GM12891 (cell line): ENCODE measurements at regions not wholly inside any gene's neighbourhood (a gene's known extent, or its start where the extent isn't known, plus 50 kb on each side); places are given as distances from the start of the nearest gene placed in this dataset.

Experiments used
- PAX5 ChIP-seq: IDR thresholded peaks from 2 replicates; pipeline ENCODE4 v1.6.1; 2011; ENCODE audit warnings: low read length, moderate library complexity, mild to moderate bottlenecking; ENCODE audit not compliant: insufficient read depth, severe bottlenecking
- POLR2A ChIP-seq: IDR thresholded peaks from 2 replicates; pipeline ENCODE4 v1.6.1; 2011; ENCODE audit warnings: low read depth, low read length, control low read depth
- POLR2AphosphoS5 ChIP-seq: IDR thresholded peaks from 2 replicates; pipeline ENCODE4 v1.6.1; 2011; ENCODE audit warnings: low read depth, low read length, control low read depth
- SPI1 ChIP-seq: IDR thresholded peaks from 2 replicates; pipeline ENCODE4 v1.6.1; 2011; ENCODE audit warnings: low read depth, low read length, control low read depth
- TAF1 ChIP-seq: IDR thresholded peaks from 2 replicates; pipeline ENCODE4 v1.6.1; 2011; ENCODE audit warnings: low read depth, low read length, control low read depth

GRCh38 chr6:164066335-164066734, 651.8 kb downstream of the QKI start:
- TF ChIP-seq POLR2A (no peak), POLR2AphosphoS5 (no peak), PAX5 (no peak), SPI1 (no peak), TAF1 (no peak)
